ENCODE measurements at regions not wholly inside any gene's neighbourhood (a gene's known extent, or its start where the extent isn't known, plus 50 kb on each side); places are given as distances from the start of the nearest gene placed in this dataset.

DNA sequence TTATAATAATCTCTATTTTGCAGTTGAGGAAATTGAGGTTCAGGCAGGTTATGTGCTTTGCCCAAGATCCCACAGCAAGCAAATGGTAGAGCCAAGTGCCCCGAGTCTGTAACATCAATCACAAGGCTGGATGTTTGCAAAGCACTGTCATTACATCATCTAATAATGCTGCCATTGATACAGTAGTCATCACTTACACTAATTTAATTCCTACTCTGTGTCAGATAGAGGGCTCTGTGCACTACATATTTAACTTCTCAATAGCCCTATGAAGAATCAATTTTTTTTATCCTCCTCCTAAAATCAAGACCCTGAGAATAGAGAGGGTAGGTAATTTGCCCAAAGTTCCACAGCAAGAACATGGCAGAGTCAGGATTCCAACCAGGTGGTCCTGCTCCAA lies 178.1 kb upstream of the VASH1 start:
- intact Hi-C loops (cut with DNase I), result no loop called here
- 62 to 71% methylated on average over 1 of the region's 1 CpG for WGBS, 2 donors
- Histone ChIP-seq H3K9me3 (peaks cover 0 to 7% (median 0%) of the 10 kb centered on the region in 11 donors), H3K36me3 (no peaks in the 10 kb centered on the region), H3K4me3 (no peak overlapping the region), H3K27ac (no peak overlapping the region), H3K4me1 (peaks cover 0 to 4% (median 0%) of the 10 kb centered on the region in 9 donors), H3K27me3 (no peaks in the 10 kb centered on the region)
- TF ChIP-seq, protein P1, sequence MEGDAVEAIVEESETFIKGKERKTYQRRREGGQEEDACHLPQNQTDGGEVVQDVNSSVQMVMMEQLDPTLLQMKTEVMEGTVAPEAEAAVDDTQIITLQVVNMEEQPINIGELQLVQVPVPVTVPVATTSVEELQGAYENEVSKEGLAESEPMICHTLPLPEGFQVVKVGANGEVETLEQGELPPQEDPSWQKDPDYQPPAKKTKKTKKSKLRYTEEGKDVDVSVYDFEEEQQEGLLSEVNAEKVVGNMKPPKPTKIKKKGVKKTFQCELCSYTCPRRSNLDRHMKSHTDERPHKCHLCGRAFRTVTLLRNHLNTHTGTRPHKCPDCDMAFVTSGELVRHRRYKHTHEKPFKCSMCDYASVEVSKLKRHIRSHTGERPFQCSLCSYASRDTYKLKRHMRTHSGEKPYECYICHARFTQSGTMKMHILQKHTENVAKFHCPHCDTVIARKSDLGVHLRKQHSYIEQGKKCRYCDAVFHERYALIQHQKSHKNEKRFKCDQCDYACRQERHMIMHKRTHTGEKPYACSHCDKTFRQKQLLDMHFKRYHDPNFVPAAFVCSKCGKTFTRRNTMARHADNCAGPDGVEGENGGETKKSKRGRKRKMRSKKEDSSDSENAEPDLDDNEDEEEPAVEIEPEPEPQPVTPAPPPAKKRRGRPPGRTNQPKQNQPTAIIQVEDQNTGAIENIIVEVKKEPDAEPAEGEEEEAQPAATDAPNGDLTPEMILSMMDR (IDR thresholded peaks at IDR 0.05), result no peak
- ATAC-seq (no peak), DNase-seq (no peak)

DNA sequence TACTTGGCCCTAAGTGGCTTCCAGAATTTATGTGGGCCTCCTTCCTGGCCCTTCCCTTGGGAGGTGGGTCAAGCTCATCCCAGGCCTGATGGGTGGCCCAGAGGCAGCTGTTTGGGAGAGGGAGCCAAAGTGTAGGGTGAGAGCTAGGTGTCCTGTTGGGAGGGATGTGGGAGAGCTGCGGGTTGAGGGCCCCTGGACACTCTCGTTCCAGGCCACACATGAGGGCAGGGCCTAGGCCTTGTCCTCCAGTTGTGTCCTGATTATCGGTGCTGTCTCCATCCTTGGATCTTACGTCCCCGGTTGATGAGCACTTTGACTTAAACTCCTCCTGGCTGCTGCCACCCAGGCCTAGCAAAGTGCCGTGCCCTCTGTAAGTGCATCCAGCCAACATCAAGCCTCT lies 177.5 kb upstream of the VASH1 start:
- DNase-seq (no peak), ATAC-seq (no peak)
- WGBS, 2 donors, result 92 to 96% methylated on average over 6 of the region's 6 CpGs
- intact Hi-C loops (cut with DNase I), result no loop called here
- no peak overlapping the region for H3K4me3 ChIP-seq
- TF ChIP-seq, protein P1 (IDR thresholded peaks at IDR 0.05), result no peak
- no peaks in the 10 kb centered on the region for H3K36me3 ChIP-seq
- H3K4me1 ChIP-seq, result peaks cover 0 to 4% (median 0%) of the 10 kb centered on the region in 9 donors
- peak overlapping the region in 1 of 10 donors; percentile 1 for H3K27ac ChIP-seq
- H3K9me3 ChIP-seq, result peaks cover 0 to 7% (median 0%) of the 10 kb centered on the region in 11 donors
- no peaks in the 10 kb centered on the region for H3K27me3 ChIP-seq

DNA sequence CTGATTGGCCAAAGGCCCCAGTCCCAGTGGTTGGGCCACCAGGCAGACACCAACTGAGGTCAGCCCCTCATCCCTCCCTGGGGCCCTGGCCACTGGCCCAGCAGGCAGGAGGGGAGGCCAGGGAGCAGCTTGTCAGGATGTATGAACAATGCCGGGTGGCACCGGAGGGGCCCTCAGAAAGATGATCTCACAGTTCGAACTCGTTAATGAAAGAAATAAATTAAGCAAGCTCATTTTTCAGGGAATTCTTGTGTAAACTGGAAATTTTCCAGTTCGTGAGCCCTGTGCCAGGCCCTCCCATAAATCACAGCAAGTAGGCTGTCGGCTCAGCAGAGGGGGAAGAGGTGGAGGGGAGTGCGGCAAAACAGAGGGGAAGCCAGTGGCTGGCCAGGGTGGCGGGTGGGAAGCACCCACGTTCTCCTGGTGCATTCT lies 177.0 kb upstream of the VASH1 start:
- no peak overlapping the region for H3K27ac ChIP-seq
- H3K9me3 ChIP-seq, result peaks cover 0 to 7% (median 0%) of the 10 kb centered on the region in 11 donors
- TF ChIP-seq, protein P1 (IDR thresholded peaks at IDR 0.05), result no peak
- ATAC-seq (peak in 5 of 8 donors; percentile 34 to 69 (median 44)), DNase-seq (no peak)
- intact Hi-C loops (cut with DNase I), result no loop called here
- H3K36me3 ChIP-seq, result no peaks in the 10 kb centered on the region
- WGBS, 2 donors, result 71 to 72% methylated on average over 9 of the region's 9 CpGs
- peaks cover 0 to 4% (median 0%) of the 10 kb centered on the region in 9 donors for H3K4me1 ChIP-seq
- no peaks in the 10 kb centered on the region for H3K27me3 ChIP-seq
- no peak overlapping the region for H3K4me3 ChIP-seq

DNA sequence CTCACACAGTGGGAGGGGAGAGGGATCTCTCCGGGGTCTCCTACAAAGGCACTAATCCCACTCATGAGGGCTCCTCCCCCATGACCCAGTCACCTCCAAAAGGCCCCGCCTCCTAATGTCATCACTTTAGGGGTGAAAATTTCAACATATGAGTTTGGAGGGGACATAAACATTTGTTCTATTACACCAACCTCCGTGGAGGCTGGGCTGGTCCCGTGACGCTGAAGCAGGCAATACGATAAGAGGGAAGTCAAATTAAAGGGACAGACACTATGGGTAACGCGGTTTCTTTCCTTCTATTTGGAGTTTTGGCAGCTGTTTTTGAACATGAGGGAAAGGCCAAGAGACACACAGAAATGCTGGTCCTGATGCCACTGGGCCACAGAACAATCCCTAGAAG lies 175.7 kb upstream of the VASH1 start:
- intact Hi-C loops (cut with DNase I), result no loop called here
- TF ChIP-seq, protein P1 (IDR thresholded peaks at IDR 0.05), result no peak
- no peak overlapping the region for H3K4me3 ChIP-seq
- DNase-seq (no peak), ATAC-seq (no peak)
- H3K9me3 ChIP-seq, result peaks cover 0 to 7% (median 0%) of the 10 kb centered on the region in 11 donors
- no peaks in the 10 kb centered on the region for H3K27me3 ChIP-seq
- H3K36me3 ChIP-seq, result no peaks in the 10 kb centered on the region
- 44 to 46% methylated on average over 8 of the region's 8 CpGs for WGBS, 2 donors
- no peak overlapping the region for H3K27ac ChIP-seq
- H3K4me1 ChIP-seq, result peaks cover 0 to 2% (median 0%) of the 10 kb centered on the region in 9 donors
